Kidney (tissue), 13 donors: ENCODE measurements at regions not wholly inside any gene's neighbourhood (a gene's known extent, or its start where the extent isn't known, plus 50 kb on each side); places are given as distances from the start of the nearest gene placed in this dataset.
"Not testable (repeated sequence)": the region's sequence is repeated elsewhere in the genome, so short reads cannot be mapped to it uniquely, and the experiment has no call there.

Experiments
- DNase-seq, 5 donors: peaks; one replicate each; pipeline ENCODE4 v3.0.0-alpha.2; 2013 to 2020
- FAIRE-seq: peaks from 2 replicates; lab custom pipeline; 2012; peaks lifted over from hg19 to GRCh38; lab: Jason Lieb, UNC
- H3K27ac ChIP-seq, 2 donors: one replicate each; pipeline ENCODE4 v1.7.0; 2013; ENCODE audit warnings: low read depth in 2 of 2, low read length in 2 of 2, inconsistent platforms in 1 of 2
- H3K27me3 ChIP-seq: one replicate; pipeline ENCODE4 v1.7.1; 2013; ENCODE audit warnings: low read length, inconsistent platforms; ENCODE audit not compliant: control insufficient read depth, insufficient read depth
- H3K36me3 ChIP-seq, 3 donors: one replicate each; pipeline versions ENCODE4 v1.7.0 to v1.7.1; 2013; ENCODE audit warnings: low read length in 3 of 3, control low read depth in 1 of 3, inconsistent platforms in 1 of 3; ENCODE audit not compliant: insufficient read depth in 3 of 3, control insufficient read depth in 2 of 3
- H3K4me1 ChIP-seq, 3 donors: one replicate each; pipeline versions ENCODE4 v1.7.0 to v1.7.1; 2013; ENCODE audit warnings: low read length in 3 of 3, inconsistent platforms in 1 of 3, low read depth in 1 of 3; ENCODE audit not compliant: control insufficient read depth in 2 of 3, insufficient read depth in 2 of 3
- H3K4me3 ChIP-seq, 3 donors: one replicate each; pipeline versions ENCODE4 v1.7.0 to v1.8.1; 2013; ENCODE audit warnings: low read length in 3 of 3, control low read depth in 1 of 3, inconsistent platforms in 1 of 3
- H3K9ac ChIP-seq, 3 donors: one replicate each; pipeline versions ENCODE4 v1.7.0 to v1.7.1; 2013; ENCODE audit warnings: low read length in 3 of 3, control low read depth in 1 of 3, inconsistent platforms in 1 of 3
- H3K9me3 ChIP-seq, 3 donors: one replicate each; pipeline versions ENCODE4 v1.7.0 to v1.7.1; 2013; ENCODE audit warnings: low read length in 3 of 3, control low read depth in 1 of 3, inconsistent platforms in 1 of 3; ENCODE audit not compliant: control insufficient read depth in 2 of 3, insufficient read depth in 1 of 3
- CTCF ChIP-seq: IDR thresholded peaks from 3 replicates; pipeline ENCODE4 v1.5.1; 2012; ENCODE audit warnings: mild to moderate bottlenecking, moderate library complexity, borderline replicate concordance; ENCODE audit not compliant: insufficient read depth; ENCODE audit errors: extremely low read depth
- intact Hi-C: fragments of 100-400 bp; cut with DNase I; formaldehyde crosslinking; loops from one replicate; pipeline ENCODE4 v1.11.1; 2022
- donor health status: control.
- donor health status: control.
- donor health status: control.
- donor health status: control.
- donor health status: control.
- donor health status: DM: yes; HTN: yes; CAD: no.
- donor health status: Normal renal cell carcinoma (clear cell type).

GRCh38 chr5:136740228-136740627 lies 374.9 kb upstream of the TRPC7 start:
- intact Hi-C loops, result no loop called here
- Histone ChIP-seq H3K9ac (no peak overlapping the region), H3K4me3 (no peak overlapping the region), H3K36me3 (no peaks in the 10 kb centered on the region), H3K9me3 (peaks cover 0 to 10% (median 0%) of the 10 kb centered on the region in 3 donors), H3K4me1 (peaks cover 0 to 4% (median 0%) of the 10 kb centered on the region in 3 donors), H3K27ac (no peak overlapping the region), H3K27me3 (no peaks in the 10 kb centered on the region)
- TF ChIP-seq CTCF, result no peak
- FAIRE-seq (no peak), DNase-seq (no peak)

DNA sequence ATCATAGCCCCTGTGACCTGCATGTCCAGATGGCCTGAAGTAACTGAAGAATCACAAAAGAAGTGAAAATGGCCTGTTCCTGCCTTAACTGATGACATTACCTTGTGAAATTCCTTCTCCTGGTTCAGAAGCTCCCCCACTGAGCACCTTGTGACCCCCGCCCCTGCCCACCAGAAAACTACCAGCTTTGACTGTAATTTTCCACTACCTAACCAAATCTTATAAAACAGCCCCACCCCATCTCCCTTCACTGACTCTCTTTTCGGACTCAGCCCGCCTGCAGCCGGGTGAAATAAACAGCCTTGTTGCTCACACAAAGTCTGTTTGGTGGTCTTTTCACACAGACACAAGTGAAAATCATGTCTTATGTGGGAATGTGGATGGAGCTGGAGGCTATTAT lies 373.9 kb upstream of the TRPC7 start:
- FAIRE-seq, H3K36me3 ChIP-seq, H3K27ac ChIP-seq, DNase-seq, H3K27me3 ChIP-seq, H3K9ac ChIP-seq, intact Hi-C loops, H3K4me1 ChIP-seq, H3K4me3 ChIP-seq: not testable (repeated sequence)
- H3K9me3 ChIP-seq, result peaks cover 0 to 10% (median 0%) of the 10 kb centered on the region in 3 donors

DNA sequence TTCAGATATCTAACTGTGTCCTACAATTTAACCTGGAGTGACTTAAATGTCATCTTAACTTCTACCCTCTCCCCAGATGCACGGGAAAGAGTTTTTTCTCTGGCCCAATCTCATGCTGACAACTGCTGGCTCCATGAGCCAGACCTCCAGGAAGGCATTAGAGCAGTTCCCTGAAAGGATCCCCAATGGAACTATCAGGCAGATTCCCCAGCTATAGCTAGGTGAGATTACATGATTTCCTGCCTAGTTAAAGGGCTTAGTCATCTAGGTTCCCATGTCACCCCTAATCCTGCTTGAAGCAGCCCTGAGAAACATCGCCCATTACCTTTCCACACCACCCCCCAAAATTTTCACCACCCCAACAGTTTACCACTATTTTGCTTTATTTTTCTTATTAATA lies 373.5 kb upstream of the TRPC7 start:
- DNase-seq (no peak), FAIRE-seq (no peak)
- Histone ChIP-seq H3K9me3 (peaks cover 0 to 10% (median 0%) of the 10 kb centered on the region in 3 donors), H3K4me3 (no peak overlapping the region), H3K9ac (no peak overlapping the region), H3K4me1 (peaks cover 0 to 4% (median 0%) of the 10 kb centered on the region in 3 donors), H3K27ac (no peak overlapping the region), H3K27me3 (no peaks in the 10 kb centered on the region), H3K36me3 (no peaks in the 10 kb centered on the region)
- intact Hi-C loops, result no loop called here
- no peak for TF ChIP-seq CTCF

DNA sequence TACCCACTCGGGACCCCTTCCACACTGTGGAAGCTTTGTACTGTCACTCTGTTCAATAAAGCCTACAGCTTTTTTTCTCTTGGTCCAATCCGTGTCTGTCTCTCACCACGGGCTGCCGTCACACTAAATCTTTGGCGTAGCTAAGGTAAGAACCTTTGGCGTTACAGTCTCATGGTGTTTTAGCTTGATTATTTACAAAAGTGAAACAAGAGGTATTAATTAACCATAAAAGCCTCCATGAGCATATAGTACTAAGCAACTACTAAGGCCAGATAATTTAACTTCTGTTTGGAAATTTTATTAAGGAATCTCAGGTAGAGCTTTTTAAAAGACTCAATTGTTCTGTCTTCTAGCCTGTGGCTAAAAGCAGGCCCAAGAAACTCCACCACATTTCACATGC lies 370.7 kb upstream of the TRPC7 start:
- no peak for TF ChIP-seq CTCF
- Histone ChIP-seq H3K4me1 (peaks cover 0 to 5% (median 4%) of the 10 kb centered on the region in 3 donors), H3K4me3 (peak overlapping the region in 1 of 3 donors; percentile 29), H3K9ac (no peak overlapping the region), H3K27ac (peak overlapping the region in 1 of 2 donors; percentile 1), H3K27me3 (no peaks in the 10 kb centered on the region), H3K36me3 (no peaks in the 10 kb centered on the region), H3K9me3 (no peaks in the 10 kb centered on the region)
- DNase-seq (peak in 2 of 5 donors; percentile 28 to 52), FAIRE-seq (peak; percentile 27)
- intact Hi-C loops, result no loop called here

DNA sequence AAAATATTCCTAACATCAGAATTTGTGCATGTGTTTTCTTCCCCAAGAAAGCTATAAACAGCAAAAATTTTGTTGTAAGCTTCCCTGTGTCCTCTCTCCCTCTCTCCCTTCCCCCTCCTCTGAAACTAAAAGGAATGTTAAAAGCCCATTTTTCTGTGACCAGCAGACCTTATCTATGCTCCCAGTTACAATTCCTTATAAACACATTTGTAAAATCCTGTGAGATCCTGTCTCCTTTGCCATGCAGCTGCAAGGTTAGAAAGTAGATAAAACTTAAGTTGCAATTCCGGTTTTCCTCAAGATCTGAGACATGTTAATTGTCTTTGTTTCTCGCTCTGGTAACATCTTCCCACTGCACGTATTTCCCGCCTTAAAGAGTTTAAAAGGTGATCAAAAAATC lies 370.3 kb upstream of the TRPC7 start:
- H3K9me3 ChIP-seq, H3K9ac ChIP-seq, H3K4me1 ChIP-seq, intact Hi-C loops, H3K36me3 ChIP-seq, H3K27ac ChIP-seq, FAIRE-seq, H3K27me3 ChIP-seq: not testable (repeated sequence)
- DNase-seq, result peak in 2 of 5 donors; percentile 33 to 46
- peak overlapping the region in 1 of 3 donors; percentile 29 for H3K4me3 ChIP-seq
